GM20000 (cell line): ENCODE measurements at regions not wholly inside any gene's neighbourhood (a gene's known extent, or its start where the extent isn't known, plus 50 kb on each side); places are given as distances from the start of the nearest gene placed in this dataset.

Experiments
- DNase-seq: peaks from one replicate; pipeline ENCODE4 v3.0.0; 2012; ENCODE audit warnings: low spot score
- CTCF ChIP-seq: IDR thresholded peaks from 2 replicates; pipeline ENCODE4 v1.5.1; 2012; ENCODE audit warnings: mild to moderate bottlenecking, control low read depth; ENCODE audit errors: extremely low read depth, missing control alignments

- TF ChIP-seq CTCF, result no peak
- no peak for DNase-seq
Observed at GRCh38 chr14:65888677-65889076, 476.1 kb downstream of the FUT8 start.

- DNase-seq, result no peak
- no peak for TF ChIP-seq CTCF
Observed at GRCh38 chr14:65892315-65892714, 479.8 kb downstream of the FUT8 start.

- TF ChIP-seq CTCF, result no peak
- no peak for DNase-seq
Observed at GRCh38 chr14:65900164-65900563, 487.6 kb downstream of the FUT8 start.

DNA sequence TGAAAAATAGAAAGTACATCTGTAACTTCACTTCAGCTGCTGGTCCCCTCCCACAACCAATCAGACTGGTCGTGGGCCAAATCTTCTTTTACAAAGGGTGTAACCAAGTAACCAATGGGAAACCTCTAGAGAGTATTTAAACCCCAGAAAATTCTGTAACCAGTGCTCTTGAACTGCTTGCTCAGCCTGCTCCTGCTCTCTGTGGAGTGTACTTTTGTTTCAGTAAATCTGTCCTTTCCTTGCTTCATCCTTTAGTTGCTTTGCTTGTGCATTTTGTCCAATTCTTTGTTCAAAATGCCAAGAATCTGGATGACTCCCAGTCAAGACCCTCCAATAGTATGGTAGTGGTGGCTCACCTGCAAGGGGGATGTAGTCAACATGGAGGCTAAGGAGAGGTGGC, 489.1 kb downstream of the FUT8 start:
- no peak for TF ChIP-seq CTCF
- DNase-seq, result no peak

GRCh38 chr14:65904988-65905387, 492.5 kb downstream of the FUT8 start:
- no peak for TF ChIP-seq CTCF

GRCh38 chr14:65906344-65906743, 493.8 kb downstream of the FUT8 start:
- TF ChIP-seq CTCF, result no peak
- DNase-seq, result no peak

More at GRCh38 chr14:65904988-65905387, 492.5 kb downstream of the FUT8 start:
- DNase-seq, result no peak

- no peak for TF ChIP-seq CTCF
- DNase-seq, result no peak
Observed at GRCh38 chr14:65906948-65907347, 494.4 kb downstream of the FUT8 start.
